NCI-H2196 treated with DMSO at 0.1 percent for 48 hours (cell line): ENCODE measurements at regions not wholly inside any gene's neighbourhood (a gene's known extent, or its start where the extent isn't known, plus 50 kb on each side); places are given as distances from the start of the nearest gene placed in this dataset.

ENCODE experiments used
- DNase-seq: peaks from one replicate; lab custom pipeline; 2025; ENCODE audit not compliant: unreplicated experiment; lab: John Stamatoyannopoulos, UW

DNA sequence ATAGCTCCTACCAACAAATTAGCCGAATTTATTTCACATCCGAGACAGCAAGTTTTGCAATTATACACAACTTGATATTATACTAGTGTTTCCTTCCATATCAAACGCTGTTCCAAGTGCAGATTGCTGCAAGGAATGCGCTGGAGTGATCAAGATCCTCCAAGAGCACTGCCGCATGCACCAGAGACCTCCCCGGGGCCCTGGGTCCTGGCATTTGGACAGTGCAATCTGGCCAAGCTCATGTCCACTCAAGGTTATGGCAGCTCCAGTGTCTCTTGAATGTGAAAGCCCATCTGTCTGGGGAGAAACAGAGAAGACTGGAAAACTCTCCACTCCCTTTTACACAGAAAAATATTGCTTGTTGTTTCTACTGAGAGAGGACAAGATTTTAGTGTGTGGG is 111.9 kb downstream of the HSPH1 start:
- DNase-seq: no peak

DNA sequence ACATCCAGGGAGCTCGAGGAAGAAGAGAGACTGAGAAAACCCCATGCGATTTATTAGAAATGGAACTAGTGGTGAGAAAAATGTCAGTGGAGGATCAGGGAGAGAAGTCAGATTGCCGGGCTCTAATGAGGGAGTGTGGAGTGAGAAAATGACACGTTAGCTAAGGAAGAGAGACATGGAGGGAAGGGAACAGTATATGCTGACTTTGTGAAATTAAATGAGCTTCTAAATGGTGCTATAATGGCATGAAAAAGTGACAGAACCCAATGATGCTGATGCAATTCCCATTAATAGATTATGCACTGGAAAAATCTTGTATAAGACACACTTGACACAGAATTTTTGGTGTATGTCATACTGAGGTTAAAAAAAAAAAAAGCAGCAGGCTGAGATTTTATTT is 112.6 kb downstream of the HSPH1 start:
- no peak for DNase-seq

DNA sequence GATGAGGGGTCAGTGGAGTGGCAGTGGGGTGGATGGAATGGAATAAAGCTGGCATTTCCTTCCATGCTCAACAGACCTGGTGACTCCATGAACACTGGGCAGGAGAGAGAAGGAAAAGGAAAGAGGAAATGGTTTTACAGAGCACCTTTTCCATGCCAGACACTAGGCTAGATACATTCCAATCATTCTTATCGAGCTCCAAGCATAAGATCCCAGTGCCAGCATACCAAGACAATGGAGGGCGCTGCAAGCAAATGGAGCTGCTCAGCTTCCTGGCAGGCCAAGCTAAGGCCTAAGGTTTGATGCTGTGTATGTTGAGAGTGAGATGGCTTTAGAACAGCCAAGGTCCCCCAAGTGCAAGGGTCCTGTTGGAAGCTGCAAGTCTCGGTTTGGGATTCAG is 113.2 kb downstream of the HSPH1 start:
- DNase-seq: no peak

DNA sequence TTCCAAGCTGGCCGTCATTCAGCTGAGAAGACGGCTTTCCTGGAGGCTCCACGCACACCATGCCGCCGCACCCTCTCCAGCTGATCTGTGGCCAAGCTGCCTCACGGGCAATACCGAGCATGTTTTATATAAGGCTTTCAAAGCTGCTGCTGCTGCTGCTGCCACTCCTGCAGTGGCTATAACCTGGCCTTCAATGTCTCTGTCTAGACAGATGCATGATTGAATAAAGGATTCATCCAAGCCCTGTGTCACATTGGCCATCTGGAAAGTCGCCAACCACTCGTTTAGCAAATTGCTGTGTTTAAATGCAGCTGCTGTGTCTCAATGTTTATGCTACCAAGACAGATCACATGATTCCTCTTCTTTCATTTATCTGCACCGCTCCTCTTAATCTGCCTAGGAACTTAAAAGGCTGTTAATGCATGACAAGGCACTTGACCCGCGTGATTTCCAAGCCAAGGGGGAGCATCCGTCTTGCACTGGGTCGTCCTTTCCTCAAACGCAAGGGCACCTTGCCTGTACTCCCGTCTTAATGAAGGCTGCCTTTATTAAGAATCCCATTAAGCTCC is 114.3 kb downstream of the TEX26 start:
- DNase-seq: peak; percentile 37

DNA sequence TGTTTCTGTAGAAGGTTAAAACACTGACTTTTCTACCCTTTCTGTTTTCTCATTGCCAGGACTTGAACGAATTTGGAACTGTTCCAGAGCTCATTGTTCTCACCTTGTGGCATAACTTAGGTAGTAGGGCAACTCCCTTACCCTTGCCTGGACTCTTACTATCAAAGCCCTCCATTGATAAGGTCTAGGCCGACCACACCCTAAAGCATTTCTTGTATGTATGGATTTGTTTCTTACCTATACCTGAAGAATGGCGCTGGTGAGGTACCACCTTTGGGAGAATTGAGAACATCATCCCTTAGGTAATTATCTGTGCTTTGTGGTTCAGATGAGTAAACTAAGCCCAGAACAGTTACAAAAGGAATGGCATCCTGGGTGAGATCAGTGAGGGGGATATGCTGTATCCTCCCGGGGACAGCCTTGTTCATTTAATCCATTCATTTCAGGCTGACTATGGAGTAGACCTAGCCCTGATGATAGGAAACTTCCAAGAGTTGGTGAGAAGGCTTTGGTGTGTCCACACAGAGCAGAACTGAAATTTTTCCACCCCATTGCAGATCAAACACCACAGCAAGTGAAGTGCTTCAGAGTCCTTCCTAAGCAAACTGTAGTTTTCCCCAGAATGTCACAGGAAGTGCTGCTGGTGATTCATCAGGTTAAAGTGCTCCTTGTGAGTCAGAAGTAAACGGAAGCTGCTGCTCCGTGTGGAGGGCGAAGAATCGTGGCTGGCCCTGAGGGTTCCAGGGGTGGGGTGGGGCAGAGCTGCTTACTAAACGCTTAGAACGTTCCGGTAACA is 113.0 kb downstream of the TEX26 start:
- no peak for DNase-seq

DNA sequence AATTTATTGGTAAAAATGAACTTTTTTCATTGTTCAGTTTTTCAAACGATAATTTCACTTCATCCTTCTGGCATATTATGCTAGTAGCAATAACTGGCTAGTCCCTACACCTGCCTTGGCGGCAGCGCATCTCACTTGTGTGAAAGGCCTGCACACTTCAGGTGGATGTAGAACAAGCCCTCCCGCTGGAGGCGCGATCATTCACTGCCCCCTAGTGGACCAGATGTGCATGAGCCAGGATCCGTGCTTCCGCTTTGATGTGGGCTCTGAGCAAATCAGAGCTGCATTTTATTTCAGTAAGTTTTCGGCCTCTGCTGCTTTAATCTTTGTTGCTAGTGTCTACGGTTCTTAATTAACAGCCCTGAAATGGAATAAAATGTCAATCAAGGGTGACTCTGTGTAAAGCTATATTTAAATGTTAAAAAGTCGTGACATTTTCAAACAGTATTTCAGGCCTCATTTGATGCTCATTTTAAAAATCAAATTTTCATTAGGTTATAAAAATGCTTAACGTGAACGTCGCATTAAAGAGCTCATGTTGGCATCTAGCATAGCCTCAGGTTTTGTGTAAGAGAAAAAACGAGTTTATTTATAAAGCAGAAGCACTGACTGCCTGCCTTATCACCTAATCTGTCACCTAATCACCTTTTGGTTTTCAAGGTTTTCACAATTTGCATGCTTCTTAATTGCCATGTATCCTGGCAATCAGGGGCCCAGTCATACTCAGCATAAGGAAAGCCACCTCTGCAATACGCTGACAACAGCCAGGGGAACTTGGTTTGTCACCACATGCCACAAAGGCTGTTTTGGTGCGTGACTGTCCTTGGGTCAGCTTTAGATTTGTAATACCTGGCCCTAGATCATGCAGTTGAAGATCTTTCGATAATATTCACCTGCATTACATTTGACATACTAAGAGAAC is 112.2 kb downstream of the TEX26 start:
- peak; percentile 29 for DNase-seq

DNA sequence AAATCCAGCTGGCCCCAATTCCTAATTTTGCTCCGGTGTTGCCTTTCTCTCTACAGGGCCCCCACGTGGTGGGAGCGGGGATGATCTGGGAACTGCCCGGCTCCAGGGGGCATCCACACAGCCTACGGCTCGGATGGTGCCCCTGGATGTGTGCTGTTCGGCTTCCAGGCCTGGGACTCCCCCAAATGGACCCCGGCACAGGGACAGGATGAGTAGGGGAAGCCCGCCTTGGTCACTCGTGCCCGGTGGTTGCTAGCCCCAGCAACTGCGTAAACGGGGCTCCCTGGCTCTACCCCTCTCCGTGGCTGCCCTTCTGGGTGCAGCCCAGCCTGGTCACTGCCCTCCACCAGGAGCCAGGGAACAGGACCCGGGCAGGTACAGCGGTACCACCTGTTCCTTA is 111.5 kb downstream of the TEX26 start:
- no peak for DNase-seq

DNA sequence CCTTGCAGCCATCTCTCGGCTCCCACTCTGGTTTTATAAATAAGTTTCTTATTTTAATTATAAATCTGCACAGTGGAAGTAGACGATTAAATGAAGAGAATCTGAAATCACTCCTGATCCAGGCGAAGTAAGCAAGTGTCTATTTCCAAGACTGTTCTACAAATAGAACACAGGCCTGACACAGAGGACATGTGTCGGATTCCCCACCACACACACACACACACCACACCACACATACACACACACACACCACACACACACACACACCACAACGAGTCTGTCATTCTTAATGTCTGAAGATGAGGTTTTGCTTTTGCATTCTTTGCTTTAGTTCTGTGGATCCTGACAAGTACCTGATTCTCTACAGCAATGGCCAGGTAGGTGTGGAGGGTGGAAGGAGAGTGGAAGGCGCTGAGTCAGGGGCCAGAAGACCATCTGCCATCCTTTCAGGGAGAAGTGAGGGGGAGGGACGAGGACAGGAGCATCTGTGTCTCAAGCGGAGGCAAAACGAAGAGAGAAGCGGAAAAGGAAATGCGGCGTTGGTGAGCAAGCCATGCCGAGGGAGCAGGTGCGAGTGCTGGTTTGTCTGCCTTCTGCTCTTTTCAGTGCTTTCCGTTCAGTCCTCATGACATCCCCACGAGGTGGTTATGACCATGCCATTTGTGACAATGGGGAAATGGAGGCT is 110.2 kb downstream of the TEX26 start:
- DNase-seq: no peak

DNA sequence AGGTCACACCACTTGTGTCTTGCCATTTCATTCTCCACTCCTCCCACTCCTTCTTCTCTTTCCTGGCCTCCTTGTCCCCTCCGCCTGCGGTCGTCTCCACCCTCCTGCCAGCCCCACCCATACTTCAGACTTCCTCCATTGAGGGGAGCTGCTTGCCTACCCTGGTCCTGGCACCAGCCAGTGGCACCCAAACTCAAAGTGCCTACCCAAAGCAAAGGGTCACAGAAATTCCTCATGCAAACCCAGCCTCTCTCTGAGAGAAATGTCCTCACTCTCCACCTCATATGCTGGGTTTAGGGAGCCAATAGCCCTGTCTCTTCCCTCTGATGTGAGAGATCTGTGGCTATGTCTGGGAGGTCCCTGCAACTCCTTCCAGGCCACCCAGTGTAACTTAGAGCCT is 109.6 kb downstream of the TEX26 start:
- DNase-seq: no peak

DNA sequence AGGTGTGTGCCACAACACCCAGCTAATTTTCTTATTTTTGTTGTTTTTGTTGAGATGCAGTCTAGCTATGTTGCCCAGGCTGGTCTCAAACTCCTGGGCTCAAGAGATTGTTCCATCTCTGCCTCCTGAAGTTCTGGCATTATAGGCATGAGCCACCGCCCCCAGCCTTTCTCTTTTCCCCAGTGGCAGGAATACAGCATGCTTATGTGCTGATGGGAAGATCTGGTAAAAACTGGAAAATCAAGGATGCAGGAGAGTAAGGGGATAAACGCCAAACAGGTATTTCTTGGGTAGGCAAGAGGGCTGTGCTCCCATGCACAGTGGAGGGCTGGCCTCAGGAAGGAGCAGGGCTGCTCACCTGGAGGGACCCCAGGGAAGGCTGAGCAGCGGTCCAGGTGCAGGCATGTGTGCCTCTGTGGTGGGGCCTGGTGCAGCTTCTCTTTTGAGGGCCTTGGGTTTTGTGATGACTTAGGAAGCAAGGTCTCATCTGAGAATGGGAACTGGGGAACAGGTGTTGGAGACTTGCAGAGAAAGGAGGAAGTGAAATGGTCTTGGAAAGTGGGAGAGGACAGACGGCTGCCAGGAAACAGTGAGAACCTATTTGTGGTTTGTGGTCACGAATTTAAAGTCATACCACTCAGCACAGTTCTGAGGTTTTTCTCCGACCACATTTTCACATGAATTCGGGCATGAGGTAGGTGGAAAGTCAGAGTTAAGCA is 106.5 kb downstream of the TEX26 start:
- no peak for DNase-seq

DNA sequence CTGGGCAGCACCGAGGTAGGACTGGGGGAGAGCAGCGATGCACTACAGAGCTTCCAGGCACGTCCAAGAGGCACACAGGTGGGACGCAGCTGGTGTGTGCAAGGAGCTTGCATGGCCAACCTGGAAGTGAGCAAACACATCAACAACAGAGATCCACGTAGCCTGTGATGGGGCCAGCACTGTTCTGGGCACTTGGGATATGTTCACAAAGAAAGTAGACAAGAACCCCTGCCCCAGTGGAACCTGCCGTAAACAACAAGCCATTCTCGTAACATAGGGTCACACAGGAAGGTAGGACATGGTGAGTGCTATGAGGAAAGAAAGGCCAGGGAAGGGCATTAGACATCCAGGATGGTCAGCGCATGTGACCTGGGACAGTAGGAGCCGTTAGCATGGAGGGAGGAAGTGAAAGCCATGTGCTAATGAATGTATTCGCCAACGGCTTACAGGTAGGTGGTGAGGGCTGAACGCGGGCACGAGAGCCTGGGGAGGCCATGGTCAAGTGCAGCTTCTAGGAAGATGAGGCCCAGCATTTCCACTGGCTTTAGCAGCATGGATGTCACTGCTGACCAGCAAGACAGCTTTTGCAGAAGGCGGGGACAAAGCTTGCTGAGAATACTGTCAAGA is 105.5 kb downstream of the TEX26 start:
- DNase-seq: no peak

DNA sequence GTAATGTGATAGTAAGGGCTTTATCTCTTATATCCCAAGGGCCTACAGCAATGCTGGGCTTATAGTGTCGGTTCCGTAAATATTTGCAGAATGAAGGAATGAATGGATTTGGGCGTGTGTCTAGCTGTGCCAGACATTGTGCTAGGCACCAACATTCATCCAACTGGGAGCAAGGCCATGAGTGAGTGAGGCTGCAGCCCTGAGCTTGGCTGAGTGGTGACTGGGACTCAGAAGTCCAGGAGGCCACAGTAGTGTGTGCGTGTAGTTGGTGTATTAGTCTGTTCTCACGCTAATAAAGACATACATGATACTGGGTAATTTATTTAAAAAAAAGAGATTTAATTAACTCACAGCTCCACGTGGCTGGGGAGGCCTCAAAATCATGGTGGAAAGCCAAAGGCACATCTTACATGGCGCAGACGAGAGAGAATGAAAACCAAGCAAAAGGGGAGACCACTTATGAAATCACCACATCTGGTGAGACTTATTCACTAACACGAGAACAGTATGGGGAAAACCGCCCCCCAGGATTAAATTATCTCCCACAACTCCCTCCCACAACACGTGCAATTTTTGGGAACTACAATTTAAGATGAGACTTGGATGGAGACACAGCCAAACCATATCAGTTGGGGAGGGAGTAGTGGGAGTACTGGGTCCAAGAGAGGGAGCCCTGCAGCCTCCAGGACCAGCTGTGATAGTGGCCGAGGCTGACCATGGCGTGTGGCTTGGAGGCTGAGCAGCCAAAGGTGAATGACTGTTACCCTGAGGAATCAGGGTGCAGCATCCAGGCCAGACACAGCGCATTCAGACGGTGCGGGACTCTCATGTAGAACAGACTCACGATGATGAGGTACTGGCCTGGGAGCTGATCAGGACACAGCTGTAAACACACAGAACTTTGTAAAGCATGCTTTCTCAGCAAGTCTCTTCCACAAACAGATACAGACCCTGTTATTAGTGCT is 104.6 kb downstream of the TEX26 start:
- DNase-seq: no peak

DNA sequence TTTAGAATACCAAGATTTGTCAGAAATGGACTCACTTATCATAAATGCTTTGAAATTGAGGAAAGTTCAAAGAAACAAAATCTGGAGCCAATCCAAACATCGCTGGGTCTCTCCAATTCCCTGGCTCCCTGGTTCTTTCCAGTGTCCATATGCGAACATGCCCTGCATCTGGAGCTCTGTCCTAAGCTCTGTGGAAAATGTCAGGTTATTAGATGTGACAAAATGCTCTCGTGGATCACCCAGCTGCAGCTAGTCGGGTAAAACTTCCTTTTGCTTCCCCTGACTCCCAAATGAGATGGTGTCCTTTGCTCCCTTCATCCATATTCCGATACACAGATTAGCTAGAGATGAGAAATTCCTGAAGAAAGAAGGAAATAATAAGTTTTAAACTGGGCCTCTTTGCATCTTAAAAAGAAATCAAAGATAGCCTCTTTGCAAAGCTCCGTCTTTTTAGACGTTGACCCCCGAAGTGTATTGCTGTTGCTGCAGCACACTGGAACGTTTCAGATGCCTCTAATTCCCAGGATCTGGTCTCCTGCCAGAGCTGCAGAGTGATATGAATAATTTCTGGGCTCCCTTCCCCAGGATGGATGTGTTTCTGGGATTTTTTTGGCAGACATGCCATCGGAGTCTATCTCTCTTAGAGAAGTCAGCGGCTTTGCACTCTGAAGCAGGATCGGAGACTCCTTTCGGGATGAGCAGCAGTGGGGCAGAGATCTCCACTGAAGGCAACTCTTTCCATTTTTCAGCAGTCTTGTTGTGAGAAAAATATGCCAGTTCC is 102.9 kb downstream of the TEX26 start:
- no peak for DNase-seq

DNA sequence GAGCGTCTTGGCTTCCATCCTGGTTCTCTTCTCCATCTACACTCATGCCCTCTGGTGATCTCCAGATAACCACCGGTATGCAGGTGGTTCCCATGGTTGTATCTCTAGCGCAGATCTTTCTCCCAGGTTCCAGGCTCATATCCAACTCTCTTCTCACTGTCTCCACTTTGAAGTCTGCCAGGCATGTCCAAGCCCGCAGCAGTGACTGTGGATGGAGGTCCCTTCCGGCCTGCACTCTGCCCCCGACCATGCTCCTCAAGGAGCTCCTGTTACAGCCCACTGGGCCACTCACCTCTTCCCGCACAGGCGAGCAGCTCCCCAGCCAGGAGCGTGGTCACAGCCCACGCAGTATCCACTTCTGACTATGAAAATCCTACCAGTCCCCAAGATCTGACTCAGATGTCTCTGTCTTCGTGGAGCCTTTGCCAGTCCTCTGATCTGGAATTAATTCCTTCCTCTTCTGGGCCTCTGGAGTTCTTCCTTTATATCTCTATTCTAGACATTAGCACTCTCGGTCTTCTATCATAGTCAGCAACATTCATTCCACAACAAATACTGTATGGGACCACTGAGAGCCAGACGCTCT is 100.2 kb downstream of the TEX26 start:
- DNase-seq: no peak

DNA sequence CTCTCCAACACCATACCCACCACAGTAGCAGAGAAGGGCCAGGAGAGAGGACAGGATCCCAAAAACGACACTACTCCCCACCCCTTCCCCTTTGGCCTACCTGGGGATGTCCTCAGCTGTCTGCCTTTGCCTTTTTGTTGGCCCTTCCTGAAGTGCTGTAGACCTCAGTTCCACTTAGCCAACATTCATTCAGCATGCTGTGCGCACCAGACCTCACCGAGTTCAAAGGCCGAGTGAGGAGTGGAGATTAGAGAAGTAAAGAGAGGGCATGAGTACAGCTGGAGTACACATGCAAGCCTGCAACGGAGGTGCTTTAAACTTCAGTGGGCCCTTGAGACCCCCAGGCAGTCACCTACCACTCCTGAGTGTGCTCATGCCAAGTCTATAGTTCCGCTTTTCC is 99.0 kb downstream of the TEX26 start:
- no peak for DNase-seq

DNA sequence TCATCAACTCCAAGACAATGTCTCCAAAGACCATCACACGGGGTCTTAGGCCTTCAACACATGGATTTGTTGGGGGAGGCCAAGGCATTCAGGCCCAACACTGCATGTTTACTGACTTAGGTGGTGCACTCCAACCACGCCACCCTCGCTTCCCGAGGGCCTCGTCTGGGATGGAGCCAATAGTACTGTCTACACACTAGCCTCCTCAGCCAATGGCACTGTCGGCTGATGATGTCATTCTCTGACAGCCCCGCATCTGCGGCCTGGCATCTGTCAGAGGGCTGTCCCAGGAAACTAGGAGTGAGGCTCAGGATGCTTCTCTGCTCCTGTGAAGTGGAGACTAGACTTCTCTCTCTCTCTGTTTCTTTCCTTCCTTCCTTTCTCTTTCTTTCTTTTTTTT is 96.6 kb downstream of the TEX26 start:
- no peak for DNase-seq

DNA sequence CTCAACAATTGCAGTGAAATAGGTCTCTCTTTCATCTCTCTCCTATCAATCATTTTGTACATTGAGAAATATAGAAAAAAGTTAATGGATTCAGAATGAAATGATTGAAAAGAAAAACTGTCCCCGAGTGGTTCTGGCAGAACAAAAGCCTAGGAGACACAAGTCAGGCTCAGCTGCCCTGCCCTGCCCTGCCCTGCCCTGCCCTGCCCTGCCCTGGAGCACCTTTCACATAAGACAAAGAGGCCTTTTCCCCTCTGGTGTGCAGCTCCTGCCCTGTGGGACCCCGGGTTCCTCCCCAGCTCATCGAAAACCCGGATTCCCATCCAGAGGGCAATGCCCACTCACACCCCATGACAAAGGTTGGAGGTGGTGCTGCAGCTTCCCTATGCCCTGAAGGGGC is 94.7 kb downstream of the TEX26 start:
- no peak for DNase-seq
